ENCODE measurements at regions not wholly inside any gene's neighbourhood (a gene's known extent, or its start where the extent isn't known, plus 50 kb on each side); places are given as distances from the start of the nearest gene placed in this dataset.

DNA sequence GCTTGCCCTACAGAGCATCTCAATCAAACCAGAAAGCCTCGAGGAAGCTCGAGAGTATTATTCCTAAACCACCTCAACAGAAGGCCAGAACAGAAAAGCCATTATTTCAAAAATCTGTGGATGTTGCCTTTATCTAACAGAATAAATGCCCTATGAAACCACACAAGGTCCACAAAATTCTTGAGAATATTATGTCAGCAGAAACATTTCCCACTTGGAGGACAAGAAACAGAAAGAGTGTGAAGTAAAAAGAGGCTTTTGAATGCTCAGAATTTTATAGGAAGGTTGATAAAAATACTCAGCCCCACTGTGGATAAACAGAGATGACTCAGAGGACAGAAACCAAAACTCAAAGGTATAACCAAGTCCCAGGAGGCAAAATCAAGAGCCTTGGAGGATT lies 146.4 kb upstream of the LRRC7 start:
- Histone ChIP-seq H3K27ac (no peak overlapping the region), H3K4me3 (no peak overlapping the region)
- TF ChIP-seq, protein P1, sequence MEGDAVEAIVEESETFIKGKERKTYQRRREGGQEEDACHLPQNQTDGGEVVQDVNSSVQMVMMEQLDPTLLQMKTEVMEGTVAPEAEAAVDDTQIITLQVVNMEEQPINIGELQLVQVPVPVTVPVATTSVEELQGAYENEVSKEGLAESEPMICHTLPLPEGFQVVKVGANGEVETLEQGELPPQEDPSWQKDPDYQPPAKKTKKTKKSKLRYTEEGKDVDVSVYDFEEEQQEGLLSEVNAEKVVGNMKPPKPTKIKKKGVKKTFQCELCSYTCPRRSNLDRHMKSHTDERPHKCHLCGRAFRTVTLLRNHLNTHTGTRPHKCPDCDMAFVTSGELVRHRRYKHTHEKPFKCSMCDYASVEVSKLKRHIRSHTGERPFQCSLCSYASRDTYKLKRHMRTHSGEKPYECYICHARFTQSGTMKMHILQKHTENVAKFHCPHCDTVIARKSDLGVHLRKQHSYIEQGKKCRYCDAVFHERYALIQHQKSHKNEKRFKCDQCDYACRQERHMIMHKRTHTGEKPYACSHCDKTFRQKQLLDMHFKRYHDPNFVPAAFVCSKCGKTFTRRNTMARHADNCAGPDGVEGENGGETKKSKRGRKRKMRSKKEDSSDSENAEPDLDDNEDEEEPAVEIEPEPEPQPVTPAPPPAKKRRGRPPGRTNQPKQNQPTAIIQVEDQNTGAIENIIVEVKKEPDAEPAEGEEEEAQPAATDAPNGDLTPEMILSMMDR (IDR thresholded peaks at IDR 0.05) = no peak
- no peak for DNase-seq (ENCODE audit: low spot score)

DNA sequence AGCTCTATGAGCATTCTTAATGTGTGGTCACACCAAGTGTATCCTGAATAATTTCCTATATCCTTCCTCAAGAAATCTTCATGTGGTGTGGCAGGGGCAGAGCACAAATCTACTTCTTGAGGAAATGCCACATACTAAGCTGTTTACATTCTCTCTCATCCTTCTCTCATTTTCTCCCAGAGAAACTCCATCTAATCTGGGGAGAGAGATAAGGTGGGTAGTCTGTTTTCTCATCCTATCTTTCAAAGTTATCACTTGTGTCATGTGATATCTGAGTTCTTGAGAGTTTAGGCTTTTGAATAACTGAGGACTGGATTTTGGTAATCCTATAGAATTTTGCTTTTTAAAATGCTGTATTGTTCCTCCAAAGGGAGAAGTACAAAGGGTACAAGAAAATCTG lies 141.9 kb upstream of the LRRC7 start:
- DNase-seq (ENCODE audit: low spot score) = no peak
- TF ChIP-seq, protein P1 (IDR thresholded peaks at IDR 0.05) = no peak
- no peak overlapping the region for H3K27ac ChIP-seq
- H3K4me3 ChIP-seq = no peak overlapping the region

DNA sequence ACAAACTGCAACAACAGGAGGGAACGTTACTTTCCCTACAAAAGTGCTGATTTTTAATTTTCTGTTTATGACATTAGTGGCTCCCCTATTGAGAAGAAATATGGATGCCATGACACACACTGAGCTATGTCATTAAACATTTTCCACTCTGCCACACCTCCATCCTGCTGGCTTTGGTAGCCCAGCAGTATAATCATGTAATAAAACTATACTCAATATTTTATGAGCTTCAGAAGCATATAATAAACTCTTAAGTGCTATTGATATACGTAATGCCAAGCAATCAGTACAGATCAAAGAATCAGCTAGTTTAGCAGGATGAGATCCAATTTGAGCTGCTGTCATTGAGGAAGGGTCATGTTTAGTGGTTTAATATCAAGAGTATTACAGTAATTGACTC lies 141.3 kb upstream of the LRRC7 start:
- Histone ChIP-seq H3K27ac (no peak overlapping the region), H3K4me3 (no peak overlapping the region)
- TF ChIP-seq, protein P1 (IDR thresholded peaks at IDR 0.05) = no peak
- DNase-seq (ENCODE audit: low spot score) = no peak

DNA sequence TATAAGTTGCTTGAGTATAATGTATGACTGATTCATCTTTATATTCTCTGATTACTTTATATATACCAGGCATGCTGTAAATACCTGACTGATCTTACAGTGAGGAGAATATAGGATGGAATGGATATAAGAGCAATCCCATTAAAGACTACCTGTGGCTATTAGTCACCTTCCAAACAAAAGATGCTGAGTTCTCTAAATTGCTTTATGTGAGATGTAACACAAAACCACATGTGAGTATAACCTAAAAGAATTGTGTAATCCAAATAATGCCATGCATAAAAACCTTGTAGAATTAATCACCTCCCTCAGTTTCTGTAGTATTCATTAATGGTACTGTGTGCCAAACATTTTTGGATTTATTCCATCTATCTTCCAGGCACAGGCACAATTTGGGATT lies 134.6 kb upstream of the LRRC7 start:
- Histone ChIP-seq H3K4me3 (no peak overlapping the region), H3K27ac (no peak overlapping the region)
- TF ChIP-seq, protein P1 (IDR thresholded peaks at IDR 0.05) = no peak
- no peak for DNase-seq (ENCODE audit: low spot score)

DNA sequence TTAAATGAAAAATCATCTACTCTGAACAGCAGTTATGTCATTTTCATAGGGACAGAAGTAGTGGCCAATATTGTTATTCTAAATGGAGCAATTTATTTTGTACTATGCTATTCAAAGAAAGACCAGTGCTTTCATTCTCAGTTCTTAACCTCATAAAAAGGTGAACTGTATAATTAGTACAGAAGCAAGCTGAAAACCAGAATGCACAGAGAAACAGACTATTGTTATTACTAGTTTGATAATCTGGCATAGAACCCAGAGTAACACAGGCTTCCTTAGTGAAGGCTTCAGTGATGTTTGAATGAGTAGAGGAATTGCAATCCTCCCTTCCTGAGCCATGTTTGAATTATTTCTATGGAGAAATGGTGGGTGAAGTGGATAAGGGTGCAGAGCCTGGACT lies 131.6 kb upstream of the LRRC7 start:
- no peak for DNase-seq (ENCODE audit: low spot score)
- TF ChIP-seq, protein P1 (IDR thresholded peaks at IDR 0.05) = no peak
- Histone ChIP-seq H3K27ac (no peak overlapping the region), H3K4me3 (no peak overlapping the region)

DNA sequence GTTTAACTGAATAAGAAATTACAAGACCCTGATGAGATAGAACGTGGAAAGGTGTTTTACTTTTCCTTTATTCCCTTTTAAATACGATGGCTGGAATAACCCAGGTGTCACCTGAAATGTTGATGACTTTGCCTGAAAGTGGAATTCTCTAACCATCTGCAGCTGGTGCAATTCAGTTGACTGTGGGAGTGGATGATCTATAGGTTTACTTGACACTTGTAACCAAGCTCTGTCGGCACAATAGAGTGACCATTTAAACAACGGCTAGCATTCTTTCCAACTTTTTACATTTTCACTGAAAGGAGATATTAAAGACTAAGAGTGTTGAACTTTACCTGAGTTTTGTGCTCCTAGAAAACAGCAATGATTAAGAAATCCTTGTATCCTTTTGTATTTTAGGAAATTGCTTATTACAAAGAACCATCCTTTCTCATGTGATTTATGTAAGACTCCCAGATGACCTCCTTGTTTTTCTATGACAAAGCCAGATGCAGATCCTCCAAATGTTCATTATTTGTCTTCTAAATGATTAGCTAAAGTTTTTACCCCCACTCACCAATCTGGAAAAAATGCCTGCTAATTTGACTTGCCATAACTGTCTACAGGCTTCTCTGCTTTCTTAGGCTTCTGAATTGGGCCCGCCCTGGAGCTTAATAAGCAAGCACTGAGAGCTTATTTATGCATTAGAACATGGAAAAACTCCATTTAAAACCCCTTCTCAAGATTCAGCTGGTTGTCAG lies 129.5 kb upstream of the LRRC7 start:
- Histone ChIP-seq H3K4me3 (no peak overlapping the region), H3K27ac (no peak overlapping the region)
- TF ChIP-seq, protein P1 (IDR thresholded peaks at IDR 0.05) = no peak
- no peak for DNase-seq (ENCODE audit: low spot score)

DNA sequence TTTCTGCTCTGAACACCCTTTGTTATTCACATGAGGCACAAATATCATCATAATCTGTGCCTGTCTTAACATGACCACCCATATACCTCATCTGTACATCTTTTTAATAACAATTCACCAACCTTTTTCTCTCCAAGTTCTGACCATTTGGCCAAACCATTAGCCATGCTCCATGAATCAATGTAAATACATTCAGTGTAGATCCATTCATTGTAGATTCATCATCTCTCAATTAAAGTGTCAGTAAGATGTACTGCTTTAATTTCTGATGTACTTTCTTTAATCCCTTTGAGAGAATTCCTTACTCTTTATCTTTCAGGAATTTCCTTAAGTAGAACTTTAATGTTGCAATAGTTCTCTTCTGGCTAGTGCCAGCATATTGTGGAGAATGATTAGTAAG lies 126.2 kb upstream of the LRRC7 start:
- Histone ChIP-seq H3K27ac (no peak overlapping the region), H3K4me3 (no peak overlapping the region)
- TF ChIP-seq, protein P1 (IDR thresholded peaks at IDR 0.05) = no peak
- DNase-seq (ENCODE audit: low spot score) = no peak
